Lung (tissue), 11 donors: ENCODE measurements at regions not wholly inside any gene's neighbourhood (a gene's known extent, or its start where the extent isn't known, plus 50 kb on each side); places are given as distances from the start of the nearest gene placed in this dataset.

Experiments used
- ATAC-seq: fragments of 200-7000 bp; cut with Tn5 transposase; one replicate; pipeline ENCODE4 v1.9.1; 2020; ENCODE audit warnings: moderate number of reproducible peaks; ENCODE audit not compliant: insufficient read depth, low FRiP score
- DNase-seq, 3 donors: peaks; one replicate each; pipeline ENCODE4 v3.0.0-alpha.2; 2013 to 2017
- H3K27ac ChIP-seq, 2 donors: one replicate each; pipeline ENCODE4 v1.5.1; 2013; ENCODE audit warnings: mild to moderate bottlenecking in 2 of 2, moderate library complexity in 2 of 2, control low read depth in 1 of 2, inconsistent platforms in 1 of 2, low read depth in 1 of 2, low read length in 1 of 2
- H3K27me3 ChIP-seq, 3 donors: one replicate each; pipeline ENCODE4 v1.5.1; 2013; ENCODE audit warnings: low read length in 2 of 3; ENCODE audit not compliant: control insufficient read depth in 3 of 3, insufficient read depth in 3 of 3
- H3K36me3 ChIP-seq, 4 donors: one replicate each; pipeline ENCODE4 v1.5.1; 2013; ENCODE audit warnings: low read length in 4 of 4, mild to moderate bottlenecking in 1 of 4, moderate library complexity in 1 of 4; ENCODE audit not compliant: control insufficient read depth in 4 of 4, insufficient read depth in 4 of 4
- H3K4me1 ChIP-seq, 5 donors: one replicate each; pipeline ENCODE4 v1.5.1; 2013; ENCODE audit warnings: low read length in 5 of 5, mild to moderate bottlenecking in 2 of 5, moderate library complexity in 1 of 5; ENCODE audit not compliant: control insufficient read depth in 5 of 5, insufficient read depth in 5 of 5
- H3K4me3 ChIP-seq: one replicate; pipeline ENCODE4 v1.5.1; 2013; ENCODE audit warnings: mild to moderate bottlenecking, control low read depth, moderate library complexity
- H3K9ac ChIP-seq, 2 donors: one replicate each; pipeline ENCODE4 v1.5.1; 2013; ENCODE audit warnings: low read length in 2 of 2, control low read depth in 1 of 2; ENCODE audit not compliant: insufficient read depth in 1 of 2
- H3K9me3 ChIP-seq, 4 donors: one replicate each; pipeline ENCODE4 v1.5.1; 2013; ENCODE audit warnings: low read length in 3 of 4, mild to moderate bottlenecking in 1 of 4, moderate library complexity in 1 of 4; ENCODE audit not compliant: control insufficient read depth in 4 of 4, insufficient read depth in 3 of 4
- CTCF ChIP-seq: IDR thresholded peaks from 2 replicates; pipeline ENCODE4 v1.5.1; 2012; ENCODE audit warnings: mild to moderate bottlenecking; ENCODE audit errors: control extremely low read depth, extremely low read depth
- WGBS, 2 donors: extraction: QIAGEN DNeasy Blood & Tissue Kit; methylation state at CpG; one replicate each; pipeline ENCODE4 v1.1.7; 2013; 5-methylcytosine and 5-hydroxymethylcytosine counted together
- donor health status: control.
- donor health status: control.
- donor health status: Bipolar disorder and iron deficiency.
- donor health status: healthy.
- donor health status: DM: yes; HTN: yes; CAD: no.

DNA sequence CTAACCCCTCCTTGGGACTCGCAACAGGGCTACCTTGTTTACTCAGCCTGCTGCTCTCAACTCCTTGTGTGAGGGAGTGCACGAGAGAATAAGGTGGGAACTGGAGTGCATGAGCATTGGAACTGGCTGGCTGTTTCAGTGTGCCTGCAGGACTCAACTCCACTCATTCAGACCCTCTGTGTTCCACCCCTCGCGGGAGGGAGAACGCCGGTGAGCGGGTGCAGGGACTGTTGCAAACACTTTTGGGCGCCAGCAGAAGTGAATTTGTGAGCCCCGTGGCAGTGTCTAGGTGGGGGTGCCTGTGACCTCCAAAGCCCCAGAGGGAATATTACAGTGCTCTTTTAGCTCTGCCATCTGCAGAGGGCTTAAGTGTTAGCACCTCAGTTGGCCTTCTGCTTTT, 1978.3 kb upstream of the PIK3C3 start:
- Histone ChIP-seq H3K9me3 (no peaks in the 10 kb centered on the region), H3K9ac (no peak overlapping the region), H3K27ac (no peak overlapping the region), H3K36me3 (no peaks in the 10 kb centered on the region), H3K4me3 (no peak overlapping the region), H3K27me3 (no peaks in the 10 kb centered on the region), H3K4me1 (peaks cover 0 to 11% (median 0%) of the 10 kb centered on the region in 5 donors)
- ATAC-seq (no peak), DNase-seq (no peak)
- 87 to 90% methylated on average over 9 of the region's 9 CpGs for WGBS, 2 donors
- TF ChIP-seq CTCF = no peak

DNA sequence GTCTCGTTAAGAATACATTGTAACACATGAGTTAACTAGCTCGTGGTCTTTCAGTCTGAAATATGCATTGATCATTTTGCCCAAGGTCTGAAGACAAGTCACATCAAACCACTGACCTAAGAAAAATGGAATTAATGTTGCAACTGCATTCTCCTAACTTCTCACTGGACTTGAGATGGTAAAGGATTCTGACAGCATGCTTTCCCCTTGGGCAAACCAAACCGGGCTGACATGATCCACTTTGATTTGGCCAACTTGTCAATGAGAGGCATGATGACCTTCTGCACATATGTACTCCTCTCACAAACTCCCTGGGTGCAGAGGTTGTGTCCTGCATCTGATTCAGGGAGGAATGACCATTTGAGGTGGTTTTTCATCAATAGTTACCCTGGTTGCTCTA, 1982.5 kb upstream of the PIK3C3 start:
- Histone ChIP-seq H3K9me3 (no peaks in the 10 kb centered on the region), H3K27ac (no peak overlapping the region), H3K9ac (no peak overlapping the region), H3K36me3 (no peaks in the 10 kb centered on the region), H3K4me1 (no peaks in the 10 kb centered on the region), H3K4me3 (no peak overlapping the region), H3K27me3 (no peaks in the 10 kb centered on the region)
- no peak for ATAC-seq
- no peak for TF ChIP-seq CTCF
- DNase-seq = no peak
- WGBS, 2 donors = 87 to 89% methylated on average over 3 of the region's 3 CpGs

DNA sequence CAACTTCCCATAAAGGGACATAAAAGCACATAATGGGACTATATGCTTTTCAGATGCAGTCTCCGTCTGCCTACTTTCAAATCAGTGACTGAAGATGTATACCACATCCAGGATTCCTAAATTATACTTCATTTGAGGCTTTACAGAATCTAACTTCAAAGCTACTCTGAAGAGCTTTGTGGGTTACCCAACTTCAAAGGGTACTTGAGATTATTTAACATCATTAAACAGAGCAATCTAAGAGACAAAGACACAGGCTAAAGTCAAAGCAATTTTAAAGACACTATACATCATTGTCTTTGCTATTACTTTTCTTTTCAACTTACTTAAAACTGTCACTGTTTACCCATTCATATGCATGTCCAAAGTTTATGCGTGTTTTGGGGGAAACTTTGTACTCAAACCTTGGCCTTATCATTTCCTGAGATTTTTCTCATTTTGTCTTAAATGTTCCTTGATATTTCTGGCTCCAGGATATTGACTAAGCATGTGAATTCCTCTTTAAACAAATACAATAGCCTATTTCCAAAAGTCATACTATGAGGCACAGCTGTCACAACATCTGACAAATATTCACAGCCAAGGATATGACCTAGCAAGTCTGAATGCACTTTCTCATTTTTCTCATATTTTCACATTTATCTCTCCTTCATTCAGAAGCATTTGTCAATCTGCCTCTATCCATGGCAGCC, 1985.1 kb upstream of the PIK3C3 start:
- H3K36me3 ChIP-seq = no peaks in the 10 kb centered on the region
- TF ChIP-seq CTCF = no peak

DNA sequence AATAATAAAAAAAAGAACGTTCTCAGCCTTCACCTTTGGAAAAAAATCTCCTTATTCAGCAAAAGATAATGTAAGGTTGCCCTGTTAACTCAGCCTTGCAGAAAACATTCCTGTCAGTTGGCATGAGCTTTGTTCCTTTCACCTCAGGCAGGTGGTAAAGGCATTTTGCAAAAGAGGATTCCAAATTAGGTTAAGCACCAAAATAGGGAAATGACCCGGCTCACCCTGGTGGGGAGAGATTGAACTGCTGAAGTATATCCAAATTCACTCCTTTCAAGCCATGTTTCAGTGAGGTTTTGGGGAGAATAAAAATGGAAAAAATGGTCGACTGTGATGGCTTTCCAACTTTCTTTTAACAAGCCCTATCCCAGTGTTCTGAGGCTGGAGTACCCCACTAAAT, 1988.8 kb upstream of the PIK3C3 start:
- Histone ChIP-seq H3K4me3 (no peak overlapping the region), H3K4me1 (no peaks in the 10 kb centered on the region), H3K9ac (no peak overlapping the region), H3K27ac (no peak overlapping the region), H3K9me3 (peaks cover 0 to 3% (median 0%) of the 10 kb centered on the region in 4 donors), H3K36me3 (no peaks in the 10 kb centered on the region), H3K27me3 (no peaks in the 10 kb centered on the region)
- DNase-seq (no peak), ATAC-seq (no peak)
- WGBS, 2 donors = 56 to 73% methylated on average over 3 of the region's 3 CpGs
- TF ChIP-seq CTCF = no peak

More for the DNA sequence above, 1985.1 kb upstream of the PIK3C3 start:
- peaks cover 0 to 3% (median 0%) of the 10 kb centered on the region in 4 donors for H3K9me3 ChIP-seq
- WGBS, 2 donors = 54 to 77% methylated on average over 2 of the region's 2 CpGs
- no peak overlapping the region for H3K4me3 ChIP-seq
- H3K4me1 ChIP-seq = no peaks in the 10 kb centered on the region
- H3K9ac ChIP-seq = no peak overlapping the region
- DNase-seq (no peak), ATAC-seq (no peak)
- no peak overlapping the region for H3K27ac ChIP-seq
- H3K27me3 ChIP-seq = no peaks in the 10 kb centered on the region
